ENCODE measurements at regions not wholly inside any gene's neighbourhood (a gene's known extent, or its start where the extent isn't known, plus 50 kb on each side); places are given as distances from the start of the nearest gene placed in this dataset.

GRCh38 chr5:129362456-129362855 is 97.6 kb upstream of the ADAMTS19 start:
- Histone ChIP-seq H3K36me3 (ENCODE audit: control insufficient read depth in 5 of 5, insufficient read depth in 5 of 5, low read length in 5 of 5) (no peaks in the 10 kb centered on the region), H3K27ac (ENCODE audit: low read depth, low read length) (no peak overlapping the region), H3K9ac (ENCODE audit: low read length in 5 of 5) (no peak overlapping the region), H3K27me3 (ENCODE audit: control insufficient read depth in 5 of 5, insufficient read depth in 4 of 5, low read length in 5 of 5) (no peaks in the 10 kb centered on the region), H3K4me3 (ENCODE audit: low read depth in 1 of 5, low read length in 5 of 5) (no peak overlapping the region), H3K9me3 (ENCODE audit: control insufficient read depth in 5 of 5, low read length in 5 of 5) (peaks cover 0 to 3% (median 0%) of the 10 kb centered on the region in 5 donors), H3K4me1 (ENCODE audit: control insufficient read depth in 5 of 5, insufficient read depth in 5 of 5, low read length in 5 of 5) (no peaks in the 10 kb centered on the region)

GRCh38 chr5:129363991-129364390 is 96.1 kb upstream of the ADAMTS19 start:
- H3K9me3 ChIP-seq (ENCODE audit: control insufficient read depth in 5 of 5, low read length in 5 of 5): peaks cover 0 to 3% (median 0%) of the 10 kb centered on the region in 5 donors
- H3K27me3 ChIP-seq (ENCODE audit: control insufficient read depth in 5 of 5, insufficient read depth in 4 of 5, low read length in 5 of 5): no peaks in the 10 kb centered on the region
- H3K36me3 ChIP-seq (ENCODE audit: control insufficient read depth in 5 of 5, insufficient read depth in 5 of 5, low read length in 5 of 5): no peaks in the 10 kb centered on the region
- no peak overlapping the region for H3K27ac ChIP-seq (ENCODE audit: low read depth, low read length)
- H3K4me1 ChIP-seq (ENCODE audit: control insufficient read depth in 5 of 5, insufficient read depth in 5 of 5, low read length in 5 of 5): no peaks in the 10 kb centered on the region
- no peak overlapping the region for H3K4me3 ChIP-seq (ENCODE audit: low read depth in 1 of 5, low read length in 5 of 5)
- no peak overlapping the region for H3K9ac ChIP-seq (ENCODE audit: low read length in 5 of 5)

- no peak overlapping the region for H3K27ac ChIP-seq (ENCODE audit: low read depth, low read length)
- no peak overlapping the region for H3K9ac ChIP-seq (ENCODE audit: low read length in 5 of 5)
- peaks cover 0 to 3% (median 0%) of the 10 kb centered on the region in 5 donors for H3K9me3 ChIP-seq (ENCODE audit: control insufficient read depth in 5 of 5, low read length in 5 of 5)
Observed at GRCh38 chr5:129367883-129368282, 92.2 kb upstream of the ADAMTS19 start.

GRCh38 chr5:129372025-129372424 is 88.1 kb upstream of the ADAMTS19 start:
- H3K36me3 ChIP-seq (ENCODE audit: control insufficient read depth in 5 of 5, insufficient read depth in 5 of 5, low read length in 5 of 5): no peaks in the 10 kb centered on the region
- no peaks in the 10 kb centered on the region for H3K27me3 ChIP-seq (ENCODE audit: control insufficient read depth in 5 of 5, insufficient read depth in 4 of 5, low read length in 5 of 5)
- H3K4me3 ChIP-seq (ENCODE audit: low read depth in 1 of 5, low read length in 5 of 5): no peak overlapping the region
- no peak overlapping the region for H3K9ac ChIP-seq (ENCODE audit: low read length in 5 of 5)
- H3K27ac ChIP-seq (ENCODE audit: low read depth, low read length): no peak overlapping the region
- H3K9me3 ChIP-seq (ENCODE audit: control insufficient read depth in 5 of 5, low read length in 5 of 5): no peaks in the 10 kb centered on the region
- H3K4me1 ChIP-seq (ENCODE audit: control insufficient read depth in 5 of 5, insufficient read depth in 5 of 5, low read length in 5 of 5): no peaks in the 10 kb centered on the region

More at GRCh38 chr5:129367883-129368282, 92.2 kb upstream of the ADAMTS19 start:
- no peaks in the 10 kb centered on the region for H3K36me3 ChIP-seq (ENCODE audit: control insufficient read depth in 5 of 5, insufficient read depth in 5 of 5, low read length in 5 of 5)
- H3K4me3 ChIP-seq (ENCODE audit: low read depth in 1 of 5, low read length in 5 of 5): no peak overlapping the region
- H3K4me1 ChIP-seq (ENCODE audit: control insufficient read depth in 5 of 5, insufficient read depth in 5 of 5, low read length in 5 of 5): no peaks in the 10 kb centered on the region
- H3K27me3 ChIP-seq (ENCODE audit: control insufficient read depth in 5 of 5, insufficient read depth in 4 of 5, low read length in 5 of 5): no peaks in the 10 kb centered on the region

GRCh38 chr5:129377504-129377903 is 82.6 kb upstream of the ADAMTS19 start:
- Histone ChIP-seq H3K9me3 (ENCODE audit: control insufficient read depth in 5 of 5, low read length in 5 of 5) (no peaks in the 10 kb centered on the region), H3K9ac (ENCODE audit: low read length in 5 of 5) (no peak overlapping the region), H3K27me3 (ENCODE audit: control insufficient read depth in 5 of 5, insufficient read depth in 4 of 5, low read length in 5 of 5) (no peaks in the 10 kb centered on the region), H3K36me3 (ENCODE audit: control insufficient read depth in 5 of 5, insufficient read depth in 5 of 5, low read length in 5 of 5) (no peaks in the 10 kb centered on the region), H3K27ac (ENCODE audit: low read depth, low read length) (no peak overlapping the region), H3K4me3 (ENCODE audit: low read depth in 1 of 5, low read length in 5 of 5) (no peak overlapping the region), H3K4me1 (ENCODE audit: control insufficient read depth in 5 of 5, insufficient read depth in 5 of 5, low read length in 5 of 5) (no peaks in the 10 kb centered on the region)

GRCh38 chr5:129378961-129379360 is 81.1 kb upstream of the ADAMTS19 start:
- H3K4me3 ChIP-seq (ENCODE audit: low read depth in 1 of 5, low read length in 5 of 5): no peak overlapping the region
- no peaks in the 10 kb centered on the region for H3K36me3 ChIP-seq (ENCODE audit: control insufficient read depth in 5 of 5, insufficient read depth in 5 of 5, low read length in 5 of 5)
- no peak overlapping the region for H3K9ac ChIP-seq (ENCODE audit: low read length in 5 of 5)
- no peaks in the 10 kb centered on the region for H3K4me1 ChIP-seq (ENCODE audit: control insufficient read depth in 5 of 5, insufficient read depth in 5 of 5, low read length in 5 of 5)
- H3K9me3 ChIP-seq (ENCODE audit: control insufficient read depth in 5 of 5, low read length in 5 of 5): no peaks in the 10 kb centered on the region
- no peaks in the 10 kb centered on the region for H3K27me3 ChIP-seq (ENCODE audit: control insufficient read depth in 5 of 5, insufficient read depth in 4 of 5, low read length in 5 of 5)
- no peak overlapping the region for H3K27ac ChIP-seq (ENCODE audit: low read depth, low read length)

GRCh38 chr5:129379406-129379805 is 80.7 kb upstream of the ADAMTS19 start:
- Histone ChIP-seq H3K9ac (ENCODE audit: low read length in 5 of 5) (no peak overlapping the region), H3K36me3 (ENCODE audit: control insufficient read depth in 5 of 5, insufficient read depth in 5 of 5, low read length in 5 of 5) (no peaks in the 10 kb centered on the region), H3K9me3 (ENCODE audit: control insufficient read depth in 5 of 5, low read length in 5 of 5) (no peaks in the 10 kb centered on the region), H3K27me3 (ENCODE audit: control insufficient read depth in 5 of 5, insufficient read depth in 4 of 5, low read length in 5 of 5) (no peaks in the 10 kb centered on the region), H3K4me1 (ENCODE audit: control insufficient read depth in 5 of 5, insufficient read depth in 5 of 5, low read length in 5 of 5) (no peaks in the 10 kb centered on the region), H3K27ac (ENCODE audit: low read depth, low read length) (no peak overlapping the region), H3K4me3 (ENCODE audit: low read depth in 1 of 5, low read length in 5 of 5) (no peak overlapping the region)

GRCh38 chr5:129382921-129383672 is 77.0 kb upstream of the ADAMTS19 start:
- no peaks in the 10 kb centered on the region for H3K9me3 ChIP-seq (ENCODE audit: control insufficient read depth in 5 of 5, low read length in 5 of 5)
- H3K4me1 ChIP-seq (ENCODE audit: control insufficient read depth in 5 of 5, insufficient read depth in 5 of 5, low read length in 5 of 5): no peaks in the 10 kb centered on the region
- no peak overlapping the region for H3K27ac ChIP-seq (ENCODE audit: low read depth, low read length)
- no peak overlapping the region for H3K9ac ChIP-seq (ENCODE audit: low read length in 5 of 5)
- no peak overlapping the region for H3K4me3 ChIP-seq (ENCODE audit: low read depth in 1 of 5, low read length in 5 of 5)
- H3K27me3 ChIP-seq (ENCODE audit: control insufficient read depth in 5 of 5, insufficient read depth in 4 of 5, low read length in 5 of 5): no peaks in the 10 kb centered on the region
- H3K36me3 ChIP-seq (ENCODE audit: control insufficient read depth in 5 of 5, insufficient read depth in 5 of 5, low read length in 5 of 5): no peaks in the 10 kb centered on the region

GRCh38 chr5:129384193-129384592 is 75.9 kb upstream of the ADAMTS19 start:
- no peaks in the 10 kb centered on the region for H3K4me1 ChIP-seq (ENCODE audit: control insufficient read depth in 5 of 5, insufficient read depth in 5 of 5, low read length in 5 of 5)
- H3K9me3 ChIP-seq (ENCODE audit: control insufficient read depth in 5 of 5, low read length in 5 of 5): no peaks in the 10 kb centered on the region
- H3K27ac ChIP-seq (ENCODE audit: low read depth, low read length): no peak overlapping the region
- H3K36me3 ChIP-seq (ENCODE audit: control insufficient read depth in 5 of 5, insufficient read depth in 5 of 5, low read length in 5 of 5): no peaks in the 10 kb centered on the region
- H3K27me3 ChIP-seq (ENCODE audit: control insufficient read depth in 5 of 5, insufficient read depth in 4 of 5, low read length in 5 of 5): no peaks in the 10 kb centered on the region
- no peak overlapping the region for H3K9ac ChIP-seq (ENCODE audit: low read length in 5 of 5)
- H3K4me3 ChIP-seq (ENCODE audit: low read depth in 1 of 5, low read length in 5 of 5): no peak overlapping the region

GRCh38 chr5:129384736-129385135 is 75.4 kb upstream of the ADAMTS19 start:
- Histone ChIP-seq H3K27ac (ENCODE audit: low read depth, low read length) (no peak overlapping the region), H3K9me3 (ENCODE audit: control insufficient read depth in 5 of 5, low read length in 5 of 5) (no peaks in the 10 kb centered on the region), H3K4me3 (ENCODE audit: low read depth in 1 of 5, low read length in 5 of 5) (no peak overlapping the region), H3K9ac (ENCODE audit: low read length in 5 of 5) (no peak overlapping the region), H3K4me1 (ENCODE audit: control insufficient read depth in 5 of 5, insufficient read depth in 5 of 5, low read length in 5 of 5) (no peaks in the 10 kb centered on the region), H3K27me3 (ENCODE audit: control insufficient read depth in 5 of 5, insufficient read depth in 4 of 5, low read length in 5 of 5) (no peaks in the 10 kb centered on the region), H3K36me3 (ENCODE audit: control insufficient read depth in 5 of 5, insufficient read depth in 5 of 5, low read length in 5 of 5) (no peaks in the 10 kb centered on the region)

Data from subcutaneous abdominal adipose tissue (tissue), 5 donors.